HG02678 (cell line): ENCODE measurements at regions not wholly inside any gene's neighbourhood (a gene's known extent, or its start where the extent isn't known, plus 50 kb on each side); places are given as distances from the start of the nearest gene placed in this dataset.
"Not testable (repeated sequence)": the region's sequence is repeated elsewhere in the genome, so short reads cannot be mapped to it uniquely, and the experiment has no call there.

Source experiments
- ATAC-seq: cut with Tn5 transposase; IDR thresholded peaks from one replicate; pipeline ENCODE4 v1.9.1; 2021; ENCODE audit warnings: mild to moderate bottlenecking, moderate library complexity; ENCODE audit not compliant: unreplicated experiment

DNA sequence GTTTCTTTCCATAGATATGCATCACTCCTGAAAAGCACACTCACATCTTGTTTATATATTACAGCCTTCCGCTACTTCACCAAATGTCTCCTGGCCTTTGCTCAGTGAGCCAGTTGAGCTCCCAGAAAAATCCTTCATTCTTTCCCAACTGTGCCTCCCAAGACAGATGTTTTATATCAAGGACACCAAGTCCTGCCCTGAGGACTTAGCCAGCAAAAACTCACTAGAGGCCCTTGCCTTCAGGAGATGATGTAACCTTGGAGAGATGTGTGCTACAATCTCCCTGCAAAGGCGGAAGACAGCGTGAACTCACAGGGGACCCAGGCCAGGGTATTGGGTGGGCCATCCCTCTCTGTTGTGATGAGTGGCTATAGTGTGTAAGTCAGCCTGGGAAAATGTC is 86.1 kb upstream of the CTAGE1 start:
- ATAC-seq = no peak

- no peak for ATAC-seq
Measured at GRCh38 chr18:22504251-22505030, 86.7 kb upstream of the CTAGE1 start.

DNA sequence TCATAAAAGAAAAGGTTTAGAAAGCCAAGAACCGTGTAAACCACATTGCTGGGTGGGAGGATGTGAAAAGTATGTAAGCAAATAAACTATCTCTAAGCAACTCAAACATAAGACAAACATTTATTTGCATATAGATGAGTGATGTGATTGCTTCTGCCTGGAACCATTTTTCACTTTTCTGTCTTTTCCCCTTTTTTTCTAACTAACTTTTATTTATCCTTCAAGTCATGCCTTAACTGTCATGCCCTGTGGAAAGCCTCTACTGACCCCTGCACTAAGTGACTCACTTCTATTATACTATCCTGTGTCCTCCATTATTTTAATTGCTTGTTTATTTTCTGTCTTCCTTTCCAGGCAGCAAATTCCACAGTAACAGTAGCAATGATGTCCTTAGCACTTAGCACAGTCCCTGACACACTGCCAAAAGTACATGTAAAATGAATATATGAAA is 87.5 kb upstream of the CTAGE1 start:
- ATAC-seq = no peak

DNA sequence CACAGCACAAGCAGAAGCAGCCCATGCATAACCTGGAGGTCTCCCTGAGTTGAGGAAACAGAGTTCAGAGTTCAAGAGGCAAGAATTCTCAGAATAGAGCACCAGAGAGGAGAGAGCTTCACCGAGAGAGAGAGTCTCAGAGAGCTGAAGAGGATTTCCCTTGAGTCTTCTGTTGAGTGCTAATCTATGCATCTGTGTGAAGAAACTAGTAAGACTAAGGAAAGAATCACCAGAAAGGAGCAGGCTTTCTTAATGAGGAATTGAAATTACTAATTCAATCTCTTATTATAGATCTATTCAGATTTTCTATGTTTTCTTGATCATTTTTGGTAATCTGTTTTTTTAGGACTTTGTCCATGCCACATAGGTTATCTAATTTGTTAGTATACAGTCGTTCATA is 89.3 kb upstream of the CTAGE1 start:
- no peak for ATAC-seq

DNA sequence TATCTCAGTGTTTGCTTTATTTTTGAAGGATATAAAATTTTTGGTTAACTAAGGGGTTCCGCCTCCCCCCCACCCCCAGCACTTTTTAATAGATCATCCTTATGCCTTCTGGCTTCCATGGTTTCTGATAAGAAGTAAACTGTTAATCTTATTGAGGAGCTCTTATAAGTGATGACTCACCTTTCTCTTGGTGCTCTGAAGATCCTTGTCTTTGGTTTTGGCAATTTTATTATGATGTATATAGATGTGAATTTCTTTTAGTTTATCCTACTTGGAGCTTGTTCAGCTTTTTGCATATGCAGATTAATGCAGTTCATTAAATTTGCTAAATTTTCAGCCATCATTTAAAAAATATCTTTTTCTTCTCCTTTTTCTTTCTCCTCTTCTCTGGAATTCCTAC is 91.7 kb upstream of the CTAGE1 start:
- ATAC-seq = no peak

GRCh38 chr18:22510697-22511096 is 93.0 kb upstream of the CTAGE1 start:
- ATAC-seq = no peak

DNA sequence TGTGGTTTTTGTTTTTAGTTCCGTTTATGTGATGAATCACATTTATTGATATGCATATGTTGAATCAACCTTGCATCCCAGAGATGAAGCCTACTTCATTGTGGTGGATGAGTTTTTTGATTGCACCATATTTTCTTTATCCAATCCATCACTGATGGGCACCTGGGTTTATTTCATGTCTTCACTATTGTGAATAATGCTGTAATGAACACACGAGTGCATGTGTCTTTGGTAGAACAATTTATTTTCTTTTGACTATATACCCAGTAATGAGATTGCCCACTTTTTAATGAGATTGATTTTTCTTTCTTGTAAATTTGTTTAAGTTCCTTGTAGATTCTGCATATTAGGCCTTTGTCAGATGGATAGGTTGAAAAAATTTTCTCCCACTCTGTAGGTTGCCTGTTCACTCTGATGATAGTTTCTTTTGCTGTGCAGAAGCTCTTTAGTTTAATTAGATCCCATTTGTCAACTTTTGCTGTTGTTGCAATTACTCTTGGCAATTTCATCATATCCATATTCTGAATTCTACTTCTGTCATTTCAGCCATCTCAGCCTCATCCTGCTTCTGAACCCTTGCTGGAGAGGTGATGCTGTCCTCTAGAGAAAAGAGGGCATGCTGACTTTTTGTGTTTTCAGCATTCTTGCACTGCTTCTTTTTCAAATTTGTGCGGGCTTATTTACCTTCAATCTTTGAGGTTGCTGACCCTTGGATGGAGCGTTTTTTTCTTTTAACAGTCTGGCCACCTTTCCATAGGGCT is 96.2 kb upstream of the CTAGE1 start:
- ATAC-seq = no peak

DNA sequence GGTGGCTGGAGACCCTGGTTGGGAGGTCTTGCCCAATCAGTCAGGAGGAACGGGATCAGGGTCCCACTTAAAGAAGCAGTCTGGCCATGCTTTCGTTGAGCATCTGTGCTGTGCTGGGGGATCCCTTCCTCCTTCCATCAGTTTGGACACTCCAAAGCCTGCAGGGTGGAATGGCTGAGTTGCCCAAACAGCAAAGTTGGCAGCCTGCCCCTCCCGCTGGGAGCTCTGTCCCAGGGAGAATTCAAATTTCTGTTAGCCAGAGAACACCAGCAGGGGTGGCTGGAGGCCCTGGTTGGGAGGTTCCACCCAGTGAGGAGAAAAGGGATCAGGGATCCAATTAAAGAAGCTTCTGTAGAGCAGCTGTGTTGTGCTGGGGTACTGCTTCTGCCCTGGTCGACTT is 96.9 kb upstream of the CTAGE1 start:
- ATAC-seq = no peak

DNA sequence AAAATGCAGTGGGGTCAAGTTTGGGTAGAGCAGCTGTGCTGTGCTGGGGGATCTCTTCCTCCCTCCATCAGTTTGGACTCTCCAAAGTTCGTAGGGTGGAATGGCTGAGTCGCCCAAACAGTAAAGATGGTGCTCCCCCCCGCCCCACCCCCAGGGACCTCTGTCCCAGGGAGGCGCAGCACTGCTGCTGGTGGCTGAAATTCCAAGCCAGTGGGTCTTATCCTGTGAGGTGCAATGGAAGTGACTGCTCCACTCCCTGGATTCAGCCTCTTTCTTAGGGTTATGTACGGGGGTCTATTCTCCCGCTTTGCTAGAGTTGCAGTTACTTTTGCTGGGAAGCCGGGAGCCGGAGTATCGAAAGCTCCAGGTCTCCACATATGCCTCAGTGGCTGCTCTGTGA is 97.5 kb upstream of the CTAGE1 start:
- ATAC-seq = no peak

- no peak for ATAC-seq
Measured at GRCh38 chr18:22517356-22517755, 99.6 kb upstream of the CTAGE1 start.

- ATAC-seq = no peak
Measured at GRCh38 chr18:22521026-22521707, 103.5 kb upstream of the CTAGE1 start.

DNA sequence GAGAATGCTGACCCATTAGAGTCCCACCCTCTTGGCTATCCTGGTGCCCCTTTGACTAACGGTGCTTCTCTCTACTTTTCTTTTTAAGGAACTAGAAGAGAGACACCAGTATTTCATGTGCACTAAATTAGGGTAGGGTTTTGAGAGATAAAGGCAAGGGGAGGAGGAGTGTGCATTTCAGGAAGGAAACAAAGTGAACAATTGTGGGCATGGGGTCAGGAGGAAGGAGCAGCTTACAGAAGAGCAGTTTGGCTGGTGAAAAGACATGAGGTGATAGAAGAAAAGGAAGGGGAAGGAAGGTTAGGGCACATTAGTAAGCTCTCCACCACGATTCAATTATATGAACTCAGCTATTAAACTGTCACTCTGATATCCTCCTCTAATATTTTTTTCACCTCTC is 105.8 kb upstream of the CTAGE1 start:
- ATAC-seq = no peak

DNA sequence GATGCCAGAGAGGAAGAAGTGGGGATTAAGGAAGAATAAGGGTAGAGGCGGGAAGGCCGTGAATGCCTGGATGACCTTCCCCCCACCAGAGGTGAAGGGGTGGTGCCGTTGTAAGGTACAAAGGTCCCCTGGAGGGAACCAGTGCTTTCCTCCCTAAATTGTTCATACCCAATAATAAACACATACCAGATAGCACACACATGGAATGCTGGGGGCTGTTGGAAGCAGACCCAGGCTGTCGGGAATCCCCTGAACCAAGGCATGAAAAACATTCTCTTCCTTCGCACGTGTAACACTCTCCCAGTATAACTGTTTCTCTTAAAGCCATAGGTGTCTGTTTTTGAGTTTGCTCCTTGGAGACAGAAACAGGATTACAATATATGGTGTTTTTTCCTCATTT is 107.1 kb upstream of the CTAGE1 start:
- no peak for ATAC-seq

DNA sequence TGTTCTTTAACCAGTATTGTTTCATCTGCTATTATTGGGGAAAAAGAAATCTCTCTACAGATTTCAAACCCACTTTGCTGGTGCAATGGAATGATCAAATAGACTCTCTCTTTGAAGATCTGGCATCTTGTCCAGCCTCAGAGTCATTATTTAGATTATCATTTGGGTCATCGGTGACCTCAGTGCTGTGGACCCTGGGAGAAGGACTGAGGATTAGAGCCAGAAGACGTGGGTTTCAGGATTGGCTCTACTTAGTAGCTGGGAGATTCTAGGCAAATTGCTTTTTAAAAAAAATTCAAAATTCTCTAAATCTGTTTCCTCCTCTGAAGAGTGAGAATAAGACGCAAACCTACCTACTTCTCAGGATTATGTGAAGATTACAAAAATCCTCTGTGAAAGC is 107.6 kb upstream of the CTAGE1 start:
- ATAC-seq = no peak

GRCh38 chr18:22525883-22526282 is 108.2 kb upstream of the CTAGE1 start:
- ATAC-seq = no peak

DNA sequence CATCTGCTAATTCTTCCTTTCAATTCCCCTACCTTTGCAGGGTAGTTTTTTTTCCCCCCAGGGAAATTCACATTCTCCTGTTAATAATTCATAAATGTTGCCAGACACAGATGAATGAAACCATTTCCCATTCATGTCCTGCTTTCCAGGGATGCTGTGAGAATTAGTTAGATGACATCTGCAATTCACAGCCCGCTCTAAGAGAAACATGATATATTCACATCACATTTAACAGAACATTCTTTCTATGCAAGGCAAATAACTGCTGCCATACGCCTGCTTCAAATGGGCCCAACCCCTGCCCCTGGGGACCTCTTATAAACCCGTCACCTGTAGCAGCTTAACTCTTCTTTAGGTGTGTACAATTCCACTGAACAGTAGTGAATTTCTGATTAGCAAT is 110.6 kb upstream of the CTAGE1 start:
- no peak for ATAC-seq

DNA sequence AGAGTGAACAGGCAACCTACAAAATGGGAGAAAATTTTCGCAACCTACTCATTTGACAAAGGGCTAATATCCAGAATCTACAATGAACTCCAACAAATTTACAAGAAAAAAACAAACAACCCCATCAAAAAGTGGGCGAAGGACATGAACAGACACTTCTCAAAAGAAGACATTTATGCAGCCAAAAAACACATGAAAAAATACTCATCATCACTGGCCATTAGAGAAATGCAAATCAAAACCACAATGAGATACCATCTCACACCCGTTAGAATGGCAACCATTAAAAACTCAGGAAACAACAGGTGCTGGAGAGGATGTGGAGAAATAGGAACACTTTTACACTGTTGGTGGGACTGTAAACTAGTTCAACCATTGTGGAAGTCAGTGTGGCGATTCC is 117.0 kb upstream of the CTAGE1 start:
- not testable (repeated sequence) for ATAC-seq

DNA sequence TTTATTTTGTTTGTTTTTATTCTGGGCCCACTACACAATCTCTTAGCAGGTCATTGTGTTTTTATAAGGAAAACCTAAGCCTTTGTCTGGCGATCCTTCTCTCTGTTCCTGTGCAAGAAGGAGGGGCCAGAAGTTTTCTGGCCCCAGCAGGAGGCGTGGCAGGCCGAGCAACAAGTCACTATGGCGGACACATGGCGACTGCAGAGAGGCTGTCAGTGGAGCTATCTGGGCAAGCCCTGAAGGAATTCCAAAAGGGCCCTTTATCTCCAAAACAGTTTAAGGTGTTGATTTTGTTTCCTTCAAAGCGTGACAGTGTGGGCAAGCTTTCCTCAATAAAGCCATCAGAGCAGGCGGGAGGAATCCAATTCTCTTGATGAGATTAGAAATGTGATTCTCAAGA is 118.8 kb upstream of the CTAGE1 start:
- no peak for ATAC-seq

DNA sequence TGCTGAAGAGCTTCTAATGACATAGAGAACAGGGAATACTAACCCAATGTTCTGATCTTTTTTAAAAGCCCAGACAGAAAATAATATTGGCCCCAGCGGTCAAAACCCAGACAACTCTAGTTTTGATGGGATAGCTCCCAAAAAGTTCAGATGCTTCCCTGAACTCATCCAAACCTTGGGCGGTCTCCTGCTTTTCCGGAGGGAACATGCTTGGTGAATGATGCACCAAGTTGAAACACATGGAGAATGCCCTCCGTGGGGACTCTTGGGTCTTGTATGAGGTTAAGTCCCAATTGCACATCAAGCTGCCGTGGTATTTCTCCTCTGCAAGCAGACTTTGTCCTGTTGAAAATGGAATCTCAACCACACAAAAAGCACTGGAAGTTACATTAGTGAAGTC is 120.7 kb upstream of the CTAGE1 start:
- ATAC-seq = no peak

GRCh38 chr18:22539051-22539765 is 121.5 kb upstream of the CTAGE1 start:
- no peak for ATAC-seq

GRCh38 chr18:22541232-22541631 is 123.5 kb upstream of the CTAGE1 start:
- no peak for ATAC-seq
